Heart left ventricle (tissue), 13 donors: ENCODE measurements at regions not wholly inside any gene's neighbourhood (a gene's known extent, or its start where the extent isn't known, plus 50 kb on each side); places are given as distances from the start of the nearest gene placed in this dataset.

ENCODE experiments used
- POLR2A ChIP-seq, 2 donors: fragments of 450-650 bp; IDR thresholded peaks; one replicate each; pipeline ENCODE4 v1.6.1; 2017; ENCODE audit warnings: antibody characterized with exemption in 2 of 2, mild to moderate bottlenecking in 2 of 2, moderate library complexity in 2 of 2
- TF ChIP-seq, protein P1 (sequence below), 12 donors: fragments of 200-600 bp; sonication (generic) in 4 of 12; IDR thresholded peaks; one replicate each; pipeline versions ENCODE4 v1.5.0 to v1.8.0; 2018 to 2022; ENCODE audit warnings: antibody characterized with exemption in 12 of 12, mild to moderate bottlenecking in 5 of 12
- donor health status: ischemic (EF 13 %, LVEDD 7.1; RV severe dilation, severe dysfunction).
- donor health status: DM: no; HTN: yes; CAD: no.
- donor health status: DM: no; HTN: no; CAD: no.
- donor health status: ischemic (EF 25% LVEDD 6.9; RV normal size, moderate dysfunction).
- donor health status: ischemic (EF 25% LVEDD 5.7; RV mildly dilated, moderate dysfunction).
- donor health status: ischemic (EF 35%, LVEDD 5.7; RV mildly dilated, moderate dysfunction).
- donor health status: nonischemic (EF 11% LVEDD 7.7; RV severe dilation, severe dysfunction).
- donor health status: DM: yes; HTN: yes; CAD: no.
- donor health status: PGD.
- donor health status: ischemic (EF 29% LVEDD 5.4; RV normal size, mild dysfunction).
- donor health status: nonischemic (EF 23%, LVEDD 6.1; RV moderate dilation, normal function).

- TF ChIP-seq, protein P1, sequence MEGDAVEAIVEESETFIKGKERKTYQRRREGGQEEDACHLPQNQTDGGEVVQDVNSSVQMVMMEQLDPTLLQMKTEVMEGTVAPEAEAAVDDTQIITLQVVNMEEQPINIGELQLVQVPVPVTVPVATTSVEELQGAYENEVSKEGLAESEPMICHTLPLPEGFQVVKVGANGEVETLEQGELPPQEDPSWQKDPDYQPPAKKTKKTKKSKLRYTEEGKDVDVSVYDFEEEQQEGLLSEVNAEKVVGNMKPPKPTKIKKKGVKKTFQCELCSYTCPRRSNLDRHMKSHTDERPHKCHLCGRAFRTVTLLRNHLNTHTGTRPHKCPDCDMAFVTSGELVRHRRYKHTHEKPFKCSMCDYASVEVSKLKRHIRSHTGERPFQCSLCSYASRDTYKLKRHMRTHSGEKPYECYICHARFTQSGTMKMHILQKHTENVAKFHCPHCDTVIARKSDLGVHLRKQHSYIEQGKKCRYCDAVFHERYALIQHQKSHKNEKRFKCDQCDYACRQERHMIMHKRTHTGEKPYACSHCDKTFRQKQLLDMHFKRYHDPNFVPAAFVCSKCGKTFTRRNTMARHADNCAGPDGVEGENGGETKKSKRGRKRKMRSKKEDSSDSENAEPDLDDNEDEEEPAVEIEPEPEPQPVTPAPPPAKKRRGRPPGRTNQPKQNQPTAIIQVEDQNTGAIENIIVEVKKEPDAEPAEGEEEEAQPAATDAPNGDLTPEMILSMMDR (IDR thresholded peaks at IDR 0.05): no peak
- TF ChIP-seq POLR2A (IDR thresholded peaks at IDR 0.05): no peak
Measured at GRCh38 chr15:31456354-31457060, 129.9 kb downstream of the KLF13 start.
